ENCODE measurements at regions not wholly inside any gene's neighbourhood (a gene's known extent, or its start where the extent isn't known, plus 50 kb on each side); places are given as distances from the start of the nearest gene placed in this dataset.
"Not testable (repeated sequence)": the region's sequence is repeated elsewhere in the genome, so short reads cannot be mapped to it uniquely, and the experiment has no call there.

DNA sequence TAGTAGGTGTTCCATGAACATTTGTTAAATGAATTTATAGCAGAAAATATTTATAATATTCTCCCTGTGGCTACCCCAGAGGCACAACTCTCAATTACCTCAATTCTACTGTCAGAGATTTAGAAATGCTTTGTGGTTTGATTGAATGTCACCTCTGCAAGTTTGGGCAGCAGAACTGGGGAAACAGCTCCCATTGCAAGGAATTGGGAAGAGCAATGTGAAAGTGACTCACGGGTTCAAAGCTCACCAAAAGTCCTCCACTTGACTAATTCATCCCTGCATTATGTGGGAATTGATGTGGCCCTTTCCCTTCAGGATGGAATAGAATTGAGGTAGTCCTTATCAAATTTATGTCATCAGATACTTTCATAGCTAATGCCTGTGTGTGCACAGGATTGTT lies 562.7 kb downstream of the MFSD1 start:
- no peak for DNase-seq (ENCODE audit: low read depth, low spot score)

DNA sequence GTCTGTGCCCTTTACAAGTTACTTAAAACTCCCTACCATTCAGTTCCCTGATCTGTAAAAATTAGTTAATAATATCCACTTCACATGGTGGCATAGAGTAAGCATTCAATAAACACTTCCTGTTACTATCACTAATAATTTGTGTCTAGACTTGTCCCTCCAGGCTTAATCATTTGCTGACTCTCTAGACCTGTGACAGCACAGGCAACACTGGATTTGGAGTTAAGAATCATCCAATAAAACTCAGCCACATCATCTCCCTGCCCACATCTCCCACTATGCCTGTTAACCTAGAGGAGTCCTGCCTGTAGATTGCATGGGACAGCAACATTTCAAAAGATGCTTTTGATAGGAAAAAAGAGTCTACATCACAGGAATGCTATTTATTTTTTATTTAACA lies 564.6 kb downstream of the MFSD1 start:
- no peak for DNase-seq (ENCODE audit: low read depth, low spot score)

DNA sequence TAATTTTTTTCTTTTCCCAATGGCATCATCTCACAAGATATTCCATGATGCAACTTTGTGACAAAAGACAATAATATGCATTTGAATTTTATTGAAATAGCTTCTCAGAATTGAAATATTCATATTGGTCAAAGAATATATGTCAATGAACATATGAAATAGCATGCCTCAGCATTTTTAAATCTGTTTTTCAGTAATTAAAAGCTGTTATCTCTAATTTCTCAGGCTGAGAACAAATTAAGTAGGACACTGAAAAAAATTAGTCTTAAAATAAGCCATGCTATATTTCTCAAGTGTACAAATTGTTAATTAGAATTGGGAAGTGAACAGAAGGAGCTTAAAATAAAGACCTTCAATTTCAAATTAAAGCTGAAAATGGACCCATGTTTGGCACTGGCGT lies 570.1 kb downstream of the MFSD1 start:
- DNase-seq (ENCODE audit: low read depth, low spot score): no peak

DNA sequence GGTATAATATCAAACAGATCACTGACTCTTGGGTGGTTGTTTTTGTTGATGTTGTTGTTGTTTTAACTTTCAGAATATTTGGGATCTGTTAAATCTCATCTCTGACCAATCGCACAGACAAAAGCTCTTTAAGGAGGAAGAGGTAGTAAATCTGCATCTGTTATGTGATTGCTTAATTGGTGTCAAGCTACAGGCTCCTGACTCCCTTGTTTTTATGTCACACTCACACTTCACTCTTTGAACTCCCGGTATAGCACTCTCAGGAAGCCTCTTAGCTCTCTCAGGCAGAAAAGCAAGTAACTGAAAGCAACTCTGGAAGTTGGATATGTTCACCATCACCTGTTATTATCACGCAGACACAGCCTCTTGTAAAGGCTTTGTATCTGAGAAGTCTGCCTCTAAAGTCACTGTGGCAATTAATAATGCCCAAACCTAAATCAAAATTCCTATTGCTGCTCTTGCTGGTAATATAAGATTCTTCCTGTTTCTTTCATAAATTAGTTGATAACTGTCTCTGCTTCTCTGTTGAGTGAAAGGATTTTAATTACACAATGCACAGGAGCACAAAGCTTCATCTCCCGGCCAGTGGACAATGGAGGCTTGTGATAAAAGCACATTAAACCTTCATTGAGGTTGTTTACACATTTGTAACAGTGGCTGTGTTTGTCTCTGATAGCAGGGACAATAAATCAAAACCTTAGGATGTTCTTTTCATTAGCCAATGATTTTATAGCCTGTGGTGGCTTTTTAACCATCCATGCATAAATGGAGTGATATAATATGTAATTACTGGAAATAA lies 576.7 kb downstream of the MFSD1 start:
- no peak for DNase-seq (ENCODE audit: low read depth, low spot score)

DNA sequence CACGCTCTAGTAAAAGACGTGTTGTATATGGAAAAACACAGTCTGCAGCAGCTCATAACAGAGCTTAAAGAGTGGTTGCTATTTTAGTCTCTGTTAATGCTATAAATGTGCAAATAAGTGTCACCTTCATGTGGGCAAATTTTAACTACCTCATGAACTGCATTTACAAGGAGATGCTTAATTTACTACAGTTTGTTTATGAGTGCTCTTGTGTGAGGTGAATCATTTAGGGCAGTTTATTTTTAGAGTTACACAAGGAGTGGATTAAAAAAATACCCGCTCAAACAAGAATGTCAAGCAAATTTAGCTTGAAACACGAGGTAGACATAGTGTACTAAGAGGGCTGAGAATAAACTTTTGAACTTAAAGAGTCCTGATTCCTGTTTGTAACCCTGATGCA lies 579.0 kb downstream of the MFSD1 start:
- no peak for DNase-seq (ENCODE audit: low read depth, low spot score)

DNA sequence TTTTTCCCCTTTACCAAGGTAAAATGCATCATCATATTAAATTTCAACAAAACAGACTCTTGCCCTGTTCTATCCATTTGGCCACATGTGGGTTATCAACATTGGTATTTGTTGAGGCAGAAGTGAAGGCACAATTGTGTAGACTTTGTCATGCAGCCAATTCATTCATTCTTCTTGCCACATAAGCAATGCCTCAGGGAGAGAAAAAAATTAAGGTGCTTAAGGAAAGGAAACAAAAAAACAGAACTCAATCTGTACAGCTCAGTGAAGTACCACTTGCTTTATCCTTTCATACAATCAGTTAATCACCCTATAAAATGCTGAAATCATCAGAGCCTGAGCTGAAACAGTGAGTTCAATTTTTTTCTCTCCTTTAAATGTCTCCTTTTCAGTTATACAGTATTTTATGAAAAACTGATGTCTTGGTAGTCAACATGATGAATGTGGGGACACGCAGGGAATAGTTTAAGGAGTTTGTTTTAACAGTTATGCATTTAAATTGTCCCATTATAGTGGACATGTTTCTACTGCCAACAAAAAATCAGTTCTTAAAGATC lies 588.9 kb downstream of the MFSD1 start:
- DNase-seq (ENCODE audit: low read depth, low spot score): no peak

DNA sequence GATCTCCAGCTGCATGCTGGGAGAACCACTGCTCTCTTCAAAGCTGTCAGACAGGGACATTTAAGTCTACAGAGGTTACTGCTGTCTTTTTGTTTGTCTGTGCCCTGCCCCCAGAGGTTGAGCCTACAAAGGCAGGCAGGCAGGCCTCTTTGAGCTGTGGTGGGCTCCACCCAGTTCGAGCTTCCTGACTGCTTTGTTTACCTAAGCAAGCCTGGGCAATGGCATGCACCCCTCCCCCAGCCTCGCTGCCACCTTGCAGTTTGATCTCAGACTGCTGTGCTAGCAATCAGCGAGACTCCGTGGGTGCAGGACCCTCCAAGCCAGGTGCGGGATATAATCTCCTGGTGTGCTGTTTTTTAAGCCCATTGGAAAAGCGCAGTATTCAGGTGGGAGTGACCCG lies 591.0 kb upstream of the IL12A start:
- not testable (repeated sequence) for DNase-seq (ENCODE audit: low read depth, low spot score)

DNA sequence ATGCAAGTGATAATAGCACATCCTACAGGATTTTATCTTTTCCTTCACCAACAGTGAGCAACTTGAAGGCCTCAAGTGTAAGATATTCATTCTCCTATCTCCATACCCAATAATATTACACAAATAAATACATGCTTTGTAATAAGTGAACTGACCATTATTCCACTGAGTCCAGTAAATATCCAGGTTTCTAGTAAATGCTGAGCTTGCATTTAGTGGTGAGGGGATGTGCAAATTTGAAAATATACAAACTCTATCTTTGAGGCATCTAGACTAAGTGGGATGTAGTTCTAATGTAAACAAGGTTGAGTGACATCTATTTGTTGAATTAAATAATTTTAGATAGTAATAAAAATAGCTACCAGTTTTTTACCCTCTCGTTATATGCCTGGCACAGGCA lies 587.6 kb upstream of the IL12A start:
- DNase-seq (ENCODE audit: low read depth, low spot score): no peak

DNA sequence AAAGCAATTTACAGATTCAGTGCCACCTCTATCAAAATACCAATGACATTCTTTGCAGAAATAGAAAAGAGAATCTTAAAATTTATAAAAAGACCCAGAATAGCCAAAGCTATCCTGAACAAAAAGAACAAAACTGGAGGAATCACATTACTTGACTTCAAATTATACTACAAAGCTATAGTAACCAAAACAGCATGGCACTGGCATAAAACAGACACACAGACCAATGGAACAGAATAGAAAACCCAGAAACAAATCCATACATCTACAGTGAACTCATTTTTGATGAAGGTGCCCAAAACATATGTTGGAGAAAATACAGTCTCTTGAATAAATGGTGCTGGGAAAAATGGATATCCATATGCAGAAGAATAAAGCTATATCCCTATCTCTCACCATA lies 578.9 kb upstream of the IL12A start:
- DNase-seq (ENCODE audit: low read depth, low spot score): not testable (repeated sequence)

DNA sequence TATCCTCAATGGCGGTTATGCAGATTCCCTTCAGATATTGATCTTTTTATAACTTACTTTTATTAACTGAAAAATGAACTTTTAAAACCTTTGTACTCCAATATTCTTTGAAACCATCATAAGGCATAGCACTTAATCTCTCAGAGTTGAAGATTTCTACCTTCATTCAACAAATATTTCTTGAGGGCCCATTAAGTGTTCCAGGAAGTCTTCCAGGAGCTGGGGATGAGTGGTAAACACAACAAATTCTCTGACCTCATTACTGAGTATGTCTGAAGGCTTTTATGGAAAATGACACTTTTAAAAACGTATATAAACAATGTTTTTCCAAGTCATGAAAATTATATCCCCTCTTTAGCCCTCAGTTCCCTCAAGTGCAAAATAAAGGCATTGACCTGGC lies 575.3 kb upstream of the IL12A start:
- no peak for DNase-seq (ENCODE audit: low read depth, low spot score)

DNA sequence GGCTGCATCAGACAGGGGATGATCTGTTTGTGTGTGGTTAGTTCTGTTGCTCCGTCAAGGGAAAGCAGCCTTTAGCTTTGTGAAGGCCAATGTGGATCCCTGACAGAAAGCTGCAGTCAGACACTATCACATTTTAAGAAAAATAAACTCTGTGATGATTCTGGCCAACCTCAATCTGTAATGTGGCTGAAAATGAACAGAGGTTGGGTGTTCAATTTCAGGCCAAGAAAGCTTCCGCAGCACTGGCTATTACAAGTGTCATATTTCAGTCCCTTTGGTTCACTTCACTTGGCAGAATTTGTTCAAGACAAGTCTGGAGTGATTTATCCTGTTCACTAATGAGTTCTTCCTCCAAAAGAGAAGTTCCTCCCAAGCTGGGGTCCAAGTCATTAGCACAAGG lies 571.8 kb upstream of the IL12A start:
- no peak for DNase-seq (ENCODE audit: low read depth, low spot score)

DNA sequence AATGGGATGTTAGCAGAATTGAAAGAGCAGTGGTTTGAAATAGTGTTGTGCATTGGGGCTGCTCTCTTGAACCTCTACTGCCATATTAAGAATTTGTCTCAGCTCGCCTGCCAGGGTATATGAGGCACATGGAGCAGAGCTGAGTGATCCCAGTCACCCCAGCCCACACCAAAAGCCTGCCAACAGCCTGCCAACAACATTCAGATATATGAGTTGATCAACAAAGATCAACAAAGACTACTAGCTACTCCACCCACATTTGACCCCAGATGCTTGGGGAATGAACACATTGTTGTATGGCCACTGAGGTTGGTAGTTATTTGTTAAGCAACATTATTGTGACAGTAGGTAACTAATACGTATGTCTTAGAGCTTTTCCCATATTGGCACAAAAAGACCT lies 570.9 kb upstream of the IL12A start:
- no peak for DNase-seq (ENCODE audit: low read depth, low spot score)

DNA sequence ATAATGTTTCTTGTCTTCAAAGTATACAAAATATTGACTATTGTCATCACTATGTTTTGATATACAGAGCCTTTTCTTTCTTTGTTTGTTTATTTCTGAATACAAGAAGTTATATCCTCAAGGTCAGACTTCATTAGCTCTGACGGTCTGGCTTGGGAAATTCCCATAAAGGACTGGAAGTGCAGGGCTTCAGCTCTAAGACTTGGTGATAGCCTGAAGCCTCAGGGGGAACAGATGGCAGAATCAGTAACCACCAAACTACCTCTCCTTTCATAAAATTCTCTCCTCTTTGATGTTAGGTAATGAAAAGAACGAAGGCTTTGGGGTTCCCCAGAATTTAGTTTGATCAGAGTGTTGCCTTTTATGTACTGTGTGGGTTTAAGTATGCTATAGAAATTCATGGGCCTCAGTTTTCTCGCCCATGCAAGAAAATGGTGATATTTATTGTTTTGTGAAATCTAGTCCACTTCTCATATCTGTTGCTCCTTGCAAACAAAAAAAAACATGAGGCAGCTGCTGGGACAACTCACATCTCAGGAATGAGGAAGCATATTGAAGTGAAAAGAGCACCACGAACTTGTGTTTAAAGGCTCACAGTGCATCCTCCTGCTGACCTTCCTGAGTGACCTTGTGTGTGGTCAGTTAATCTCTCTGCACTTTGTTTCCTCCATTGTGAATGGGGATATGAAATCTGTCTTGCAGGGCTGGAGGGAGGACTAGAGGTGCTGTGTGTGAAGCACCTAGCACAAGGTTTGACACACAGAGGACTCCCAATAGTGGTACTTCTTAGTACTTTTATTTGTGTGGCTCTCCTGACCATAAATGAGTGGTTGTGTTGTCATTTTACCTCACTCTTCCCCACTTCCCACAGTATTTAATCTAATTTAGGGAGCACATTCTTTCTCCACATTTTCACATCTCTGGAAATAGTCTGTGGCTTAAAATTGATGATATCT lies 569.8 kb upstream of the IL12A start:
- DNase-seq (ENCODE audit: low read depth, low spot score): no peak

DNA sequence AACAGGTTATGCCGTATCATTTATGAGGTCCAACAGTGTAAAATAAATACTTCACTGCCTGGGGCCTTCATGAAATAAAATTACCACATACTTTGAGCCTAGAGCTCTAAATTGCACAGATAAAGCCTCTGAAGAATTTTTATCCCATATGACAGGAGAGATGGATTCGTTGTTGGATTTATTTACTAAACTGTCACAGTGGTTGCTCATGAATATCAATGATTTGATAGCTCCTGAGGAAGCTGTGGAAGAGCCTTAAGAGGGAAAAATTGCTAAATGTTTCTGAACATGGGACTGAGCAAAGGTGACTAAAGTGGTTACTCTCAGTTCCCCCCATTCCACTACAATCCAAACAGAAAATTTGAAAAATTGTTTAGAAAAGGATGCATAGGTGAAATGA lies 558.9 kb upstream of the IL12A start:
- no peak for DNase-seq (ENCODE audit: low read depth, low spot score)

DNA sequence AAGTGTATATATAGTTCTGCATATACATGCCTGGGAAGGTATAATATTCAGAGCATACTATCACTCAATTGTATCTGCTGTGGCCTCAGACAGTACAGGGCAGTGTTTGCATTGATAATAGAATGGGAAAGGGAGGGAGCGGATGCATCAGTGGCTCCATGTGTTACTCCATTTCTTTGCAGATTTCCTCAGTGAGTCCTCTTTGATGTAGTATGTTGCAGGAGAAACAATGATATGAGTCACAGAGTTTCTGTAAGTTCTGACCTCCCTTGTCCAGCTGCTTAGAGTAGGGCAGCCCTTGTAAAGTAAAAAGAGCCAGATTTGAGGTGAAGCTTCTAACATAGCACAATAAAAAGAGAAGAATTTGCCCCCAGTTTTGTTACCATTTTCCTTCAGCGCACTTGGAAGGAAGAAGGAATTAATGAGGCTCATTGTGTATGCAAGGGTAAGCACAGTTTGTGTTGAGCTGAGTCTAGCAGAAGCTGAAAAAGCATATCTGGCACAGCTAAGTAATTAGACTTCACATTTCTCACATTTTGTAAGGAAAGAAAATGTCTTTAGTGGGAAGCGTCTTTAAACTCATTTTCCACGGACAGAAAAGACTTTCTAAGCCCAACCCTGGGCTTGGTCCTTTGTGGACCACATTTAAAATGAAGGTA lies 555.8 kb upstream of the IL12A start:
- DNase-seq (ENCODE audit: low read depth, low spot score): no peak

DNA sequence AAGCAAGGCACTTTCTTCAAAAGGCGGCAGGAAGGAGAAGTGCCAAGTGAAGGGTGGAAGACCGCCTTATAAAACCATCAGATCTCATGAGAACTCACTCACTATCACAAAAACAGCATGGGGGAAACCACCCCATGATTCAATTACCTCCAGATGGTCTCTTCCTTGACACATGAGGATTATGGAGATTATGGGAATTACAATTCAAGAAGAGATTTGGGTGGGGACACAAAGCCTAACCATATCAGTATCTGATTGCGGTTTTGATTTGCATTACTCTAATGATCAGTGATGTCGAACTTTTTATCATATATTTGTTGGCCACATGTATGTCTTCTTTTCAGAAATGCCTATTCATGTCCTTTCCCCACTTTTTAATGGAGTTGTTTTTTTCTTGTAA lies 549.3 kb upstream of the IL12A start:
- DNase-seq (ENCODE audit: low read depth, low spot score): no peak

DNA sequence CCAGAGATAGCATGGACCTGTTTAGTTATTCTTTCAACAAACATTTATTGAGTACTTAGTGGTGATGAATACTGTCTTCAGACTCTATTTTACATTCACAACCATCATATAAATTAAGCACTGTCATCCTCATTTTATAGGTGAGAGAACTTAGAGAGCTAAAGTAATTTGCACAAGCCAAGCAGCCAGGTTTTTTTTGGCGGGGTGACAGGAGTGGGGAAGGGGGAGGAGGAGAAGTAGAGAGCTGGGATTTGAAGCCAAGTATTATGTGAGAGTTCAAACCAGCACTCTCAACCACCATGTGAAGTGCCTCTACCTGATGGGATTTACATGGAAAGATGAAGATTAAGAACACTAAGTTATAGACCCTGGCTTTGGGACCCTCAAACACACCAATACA lies 547.4 kb upstream of the IL12A start:
- DNase-seq (ENCODE audit: low read depth, low spot score): no peak

DNA sequence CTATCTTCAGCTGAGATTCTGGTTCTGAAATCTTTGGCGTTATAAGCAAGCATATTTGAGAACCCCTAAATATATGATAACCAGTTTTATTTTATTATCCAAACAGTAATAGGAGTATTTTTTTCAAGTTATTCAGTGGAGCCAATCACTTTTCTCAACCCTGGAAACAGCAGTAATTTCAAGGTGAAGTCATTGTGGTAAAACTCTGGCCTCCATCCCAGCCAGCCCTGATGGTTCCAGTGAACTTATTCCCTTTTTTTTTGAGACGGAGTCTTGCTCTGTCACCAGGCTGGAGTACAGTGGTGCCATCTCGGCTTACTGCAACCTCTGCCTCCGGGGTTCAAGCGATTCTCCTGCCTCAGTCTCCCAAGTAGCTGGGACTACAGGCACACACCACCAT lies 545.4 kb upstream of the IL12A start:
- no peak for DNase-seq (ENCODE audit: low read depth, low spot score)

DNA sequence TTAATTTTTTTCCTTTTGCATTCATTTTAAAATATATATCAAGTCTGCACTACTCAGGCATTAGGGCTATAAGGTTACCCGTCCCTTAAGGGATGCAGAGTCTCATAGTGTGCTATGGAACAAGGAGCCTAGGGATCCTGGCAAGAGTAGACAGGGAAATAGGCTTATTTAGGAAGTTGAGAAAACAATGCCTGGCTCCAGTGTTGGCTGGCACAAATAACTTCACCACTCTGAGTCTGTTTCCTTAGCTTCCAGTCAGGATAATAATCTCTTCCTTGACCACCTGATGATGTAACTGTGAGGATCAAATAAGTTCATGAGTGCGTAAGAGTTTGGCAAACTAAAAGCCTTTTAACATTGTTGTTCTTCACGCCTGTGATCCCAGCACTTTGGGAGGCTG lies 540.8 kb upstream of the IL12A start:
- DNase-seq (ENCODE audit: low read depth, low spot score): no peak

DNA sequence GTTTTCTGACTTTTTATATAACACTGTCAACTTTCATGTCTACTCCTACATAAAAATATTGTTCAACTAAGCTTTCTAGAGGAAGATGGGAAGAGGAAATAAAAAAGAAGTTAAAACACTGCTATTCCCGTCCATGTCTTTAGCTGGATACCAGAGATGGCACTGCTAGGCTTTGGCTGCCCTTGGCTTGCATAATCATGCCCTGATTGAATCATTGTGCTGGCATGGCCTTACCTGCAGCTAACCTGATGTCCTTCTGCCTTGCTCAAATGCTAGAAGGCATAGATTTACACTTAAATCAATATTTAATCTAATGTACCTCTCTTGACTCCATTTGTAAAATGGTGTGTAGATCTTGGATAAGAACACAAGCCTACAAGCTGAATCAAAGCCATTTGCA lies 539.7 kb upstream of the IL12A start:
- no peak for DNase-seq (ENCODE audit: low read depth, low spot score)

DNA sequence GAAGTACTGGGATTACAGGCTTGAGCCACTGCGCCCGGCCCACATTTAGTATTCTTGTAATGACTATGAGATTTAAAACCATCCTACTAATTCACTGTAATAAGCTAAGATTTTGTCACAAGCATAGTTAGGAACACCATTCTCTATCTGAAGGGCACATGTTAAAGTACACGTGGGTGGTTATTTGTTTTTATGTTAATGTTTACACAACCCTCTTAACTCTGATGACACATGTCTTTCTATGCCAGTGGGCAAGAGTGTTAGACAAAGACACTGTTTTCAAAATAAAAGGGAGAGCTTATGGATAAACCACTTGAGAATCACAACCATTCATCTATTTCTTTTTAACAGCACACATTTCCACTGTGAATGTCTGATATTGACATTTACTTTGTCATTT lies 537.6 kb upstream of the IL12A start:
- no peak for DNase-seq (ENCODE audit: low read depth, low spot score)

DNA sequence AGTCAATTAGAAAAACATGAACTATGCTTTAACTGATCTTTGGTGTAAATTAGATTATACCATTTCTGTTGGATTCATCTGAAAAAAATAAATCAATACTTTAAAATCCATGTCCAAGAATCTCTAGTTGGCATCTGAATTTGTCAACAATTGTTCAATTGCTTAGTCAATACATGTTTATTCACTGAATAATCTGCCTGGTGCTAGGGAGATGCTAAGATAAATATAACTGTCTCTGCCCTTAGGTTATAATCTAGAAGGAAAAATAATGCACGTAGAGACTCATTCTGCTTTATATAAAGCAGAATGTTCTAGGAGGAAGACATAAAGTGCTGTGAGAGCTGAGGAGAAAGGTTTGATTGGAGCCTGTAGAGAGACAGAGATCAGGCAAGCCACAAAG lies 537.2 kb upstream of the IL12A start:
- no peak for DNase-seq (ENCODE audit: low read depth, low spot score)
